ENCODE measurements at regions not wholly inside any gene's neighbourhood (a gene's known extent, or its start where the extent isn't known, plus 50 kb on each side); places are given as distances from the start of the nearest gene placed in this dataset.

DNA sequence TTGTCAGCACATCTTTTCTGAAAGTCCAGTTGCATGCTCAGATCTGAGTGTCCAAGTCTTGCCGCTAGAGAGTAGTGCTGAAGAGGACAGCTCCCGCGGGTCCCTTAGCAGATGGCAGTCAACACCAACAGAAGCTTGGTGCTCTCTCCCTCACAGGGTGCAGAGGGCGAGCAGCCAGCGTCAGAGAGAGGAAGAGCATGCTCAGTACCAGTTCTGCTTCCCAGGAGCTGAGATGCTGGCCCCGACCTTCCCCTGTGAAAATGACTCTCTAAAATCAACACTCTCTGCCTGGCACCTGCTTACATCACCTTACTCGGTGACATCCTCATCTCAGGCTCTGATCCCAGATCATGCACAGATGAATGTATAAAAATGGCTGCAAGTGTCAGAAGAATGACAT lies 86.0 kb upstream of the TWIST2 start:
- Mint-ChIP-seq H3K4me3 (no peak overlapping the region), H3K36me3 (ENCODE audit: low read depth) (no peaks in the 10 kb centered on the region), H3K27ac (no peak overlapping the region), H3K27me3 (ENCODE audit: low read depth) (peaks cover 69% of the 10 kb centered on the region), H3K4me1 (peaks cover 6% of the 10 kb centered on the region), H3K9me3 (peaks cover 6% of the 10 kb centered on the region)
- TF ChIP-seq, protein P1, sequence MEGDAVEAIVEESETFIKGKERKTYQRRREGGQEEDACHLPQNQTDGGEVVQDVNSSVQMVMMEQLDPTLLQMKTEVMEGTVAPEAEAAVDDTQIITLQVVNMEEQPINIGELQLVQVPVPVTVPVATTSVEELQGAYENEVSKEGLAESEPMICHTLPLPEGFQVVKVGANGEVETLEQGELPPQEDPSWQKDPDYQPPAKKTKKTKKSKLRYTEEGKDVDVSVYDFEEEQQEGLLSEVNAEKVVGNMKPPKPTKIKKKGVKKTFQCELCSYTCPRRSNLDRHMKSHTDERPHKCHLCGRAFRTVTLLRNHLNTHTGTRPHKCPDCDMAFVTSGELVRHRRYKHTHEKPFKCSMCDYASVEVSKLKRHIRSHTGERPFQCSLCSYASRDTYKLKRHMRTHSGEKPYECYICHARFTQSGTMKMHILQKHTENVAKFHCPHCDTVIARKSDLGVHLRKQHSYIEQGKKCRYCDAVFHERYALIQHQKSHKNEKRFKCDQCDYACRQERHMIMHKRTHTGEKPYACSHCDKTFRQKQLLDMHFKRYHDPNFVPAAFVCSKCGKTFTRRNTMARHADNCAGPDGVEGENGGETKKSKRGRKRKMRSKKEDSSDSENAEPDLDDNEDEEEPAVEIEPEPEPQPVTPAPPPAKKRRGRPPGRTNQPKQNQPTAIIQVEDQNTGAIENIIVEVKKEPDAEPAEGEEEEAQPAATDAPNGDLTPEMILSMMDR (IDR thresholded peaks at IDR 0.05; ENCODE audit: unreplicated experiment in 3 of 3) = no peak

DNA sequence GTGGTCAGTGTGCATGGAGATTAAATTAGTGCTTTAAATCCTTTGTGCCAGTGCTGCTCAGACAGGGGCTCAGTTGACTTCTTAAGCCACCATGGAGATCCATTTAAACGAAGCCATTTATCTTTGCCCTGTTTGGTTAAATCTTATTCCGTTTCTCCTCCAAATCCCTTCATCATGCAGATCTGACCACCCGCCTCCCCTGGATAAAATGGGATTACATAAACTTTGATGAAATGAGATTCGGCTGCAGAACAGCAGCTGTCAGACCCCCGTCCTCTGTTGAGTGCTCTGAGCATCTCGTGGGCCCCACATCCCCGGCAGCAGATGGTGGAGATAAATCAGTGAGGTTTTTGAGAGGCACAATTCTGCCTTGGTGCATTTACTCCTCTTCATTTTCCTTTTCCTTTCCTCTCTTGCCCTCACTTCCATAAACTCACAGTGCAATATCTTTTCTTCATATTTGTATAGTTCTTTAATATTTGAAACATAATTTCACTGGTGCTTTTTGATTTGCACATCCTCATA lies 84.4 kb upstream of the TWIST2 start:
- Mint-ChIP-seq H3K9me3 (peaks cover 6% of the 10 kb centered on the region), H3K27me3 (ENCODE audit: low read depth) (peaks cover 78% of the 10 kb centered on the region), H3K36me3 (ENCODE audit: low read depth) (no peaks in the 10 kb centered on the region), H3K4me1 (peaks cover 6% of the 10 kb centered on the region), H3K4me3 (no peak overlapping the region), H3K27ac (no peak overlapping the region)
- TF ChIP-seq, protein P1 (IDR thresholded peaks at IDR 0.05; ENCODE audit: unreplicated experiment in 3 of 3) = no peak

- TF ChIP-seq, protein P1 (IDR thresholded peaks at IDR 0.05; ENCODE audit: unreplicated experiment in 3 of 3) = no peak
- no peak overlapping the region for H3K27ac Mint-ChIP-seq
- peaks cover 6% of the 10 kb centered on the region for H3K4me1 Mint-ChIP-seq
- H3K27me3 Mint-ChIP-seq (ENCODE audit: low read depth) = peaks cover 83% of the 10 kb centered on the region
- no peaks in the 10 kb centered on the region for H3K36me3 Mint-ChIP-seq (ENCODE audit: low read depth)
- H3K4me3 Mint-ChIP-seq = no peak overlapping the region
- H3K9me3 Mint-ChIP-seq = peaks cover 6% of the 10 kb centered on the region
Observed at GRCh38 chr2:238765590-238765989, 82.3 kb upstream of the TWIST2 start.

- Mint-ChIP-seq H3K27ac (no peak overlapping the region), H3K4me1 (peaks cover 20% of the 10 kb centered on the region), H3K9me3 (no peaks in the 10 kb centered on the region), H3K4me3 (no peak overlapping the region), H3K27me3 (ENCODE audit: low read depth) (peaks cover 93% of the 10 kb centered on the region), H3K36me3 (ENCODE audit: low read depth) (no peaks in the 10 kb centered on the region)
- TF ChIP-seq, protein P1 (IDR thresholded peaks at IDR 0.05; ENCODE audit: unreplicated experiment in 3 of 3) = peak in 2 of 3 experiments; percentile 19 to 25
Observed at GRCh38 chr2:238771218-238771617, 76.7 kb upstream of the TWIST2 start.

DNA sequence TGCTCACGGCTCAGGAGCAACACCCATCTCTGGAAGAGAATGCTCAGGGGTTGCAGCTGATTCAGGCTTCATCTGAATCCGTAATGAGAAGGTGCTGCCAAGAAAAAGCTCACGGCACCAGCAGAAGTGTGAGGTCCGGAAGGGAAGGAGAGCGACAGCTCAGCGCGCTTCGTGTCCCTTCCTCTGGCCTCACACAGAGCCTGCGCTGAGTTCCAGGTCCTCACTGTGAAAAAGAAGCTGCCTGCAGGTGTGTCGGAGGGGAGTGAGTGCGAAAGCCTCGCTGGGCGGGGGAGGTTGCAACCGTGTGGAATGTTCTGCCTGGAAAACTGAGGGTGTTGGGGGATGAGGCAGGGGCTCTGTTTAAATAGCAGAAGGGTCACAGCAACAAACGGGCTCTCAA lies 76.2 kb upstream of the TWIST2 start:
- TF ChIP-seq, protein P1 (IDR thresholded peaks at IDR 0.05; ENCODE audit: unreplicated experiment in 3 of 3) = no peak
- Mint-ChIP-seq H3K4me1 (peaks cover 20% of the 10 kb centered on the region), H3K9me3 (no peaks in the 10 kb centered on the region), H3K4me3 (no peak overlapping the region), H3K27me3 (ENCODE audit: low read depth) (peaks cover 89% of the 10 kb centered on the region), H3K27ac (no peak overlapping the region), H3K36me3 (ENCODE audit: low read depth) (no peaks in the 10 kb centered on the region)

DNA sequence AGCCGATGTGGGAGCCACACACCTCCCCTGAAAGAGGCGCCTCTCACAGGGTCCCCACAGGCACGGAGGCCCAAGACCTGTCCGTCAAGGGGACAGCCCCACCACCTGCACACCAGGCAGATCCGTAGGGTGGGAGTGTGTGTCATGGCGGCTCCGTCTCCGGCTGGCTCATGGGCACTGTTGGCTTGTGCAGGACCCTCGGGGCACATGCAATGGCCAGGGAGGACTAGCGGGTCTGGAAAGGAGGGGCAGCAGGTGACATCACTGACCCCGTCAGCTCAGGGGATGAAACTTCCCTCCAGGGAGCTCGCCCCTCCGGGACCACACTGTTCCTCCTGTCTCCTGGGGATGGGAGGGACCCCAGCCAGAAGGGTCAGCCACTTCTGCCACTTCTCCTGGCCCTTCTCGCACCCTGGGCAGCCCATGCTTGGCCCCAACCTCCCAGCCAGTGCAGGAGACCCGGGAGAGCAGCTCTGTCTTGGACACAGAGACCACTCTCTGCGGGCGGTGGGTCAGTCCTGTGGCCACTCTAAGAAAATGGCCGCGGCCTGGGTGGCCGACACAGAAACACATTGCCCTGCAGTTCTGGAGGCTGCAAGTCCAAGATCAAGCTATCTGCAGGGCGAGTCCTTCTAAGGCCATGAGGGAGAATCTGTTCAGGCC lies 75.1 kb upstream of the TWIST2 start:
- H3K9me3 Mint-ChIP-seq = no peaks in the 10 kb centered on the region
- no peak overlapping the region for H3K27ac Mint-ChIP-seq
- H3K4me3 Mint-ChIP-seq = no peak overlapping the region
- H3K27me3 Mint-ChIP-seq (ENCODE audit: low read depth) = peaks cover 78% of the 10 kb centered on the region
- no peaks in the 10 kb centered on the region for H3K36me3 Mint-ChIP-seq (ENCODE audit: low read depth)
- H3K4me1 Mint-ChIP-seq = peaks cover 20% of the 10 kb centered on the region
- TF ChIP-seq, protein P1 (IDR thresholded peaks at IDR 0.05; ENCODE audit: unreplicated experiment in 3 of 3) = no peak
